Right lobe of liver (tissue), 6 donors: ENCODE measurements at regions not wholly inside any gene's neighbourhood (a gene's known extent, or its start where the extent isn't known, plus 50 kb on each side); places are given as distances from the start of the nearest gene placed in this dataset.

Experiments
- ATAC-seq, 4 donors: fragments of 200-7000 bp; cut with Tn5 transposase; one replicate each; pipeline ENCODE4 v1.9.1; 2020; ENCODE audit warnings: mild to moderate bottlenecking in 4 of 4, moderate library complexity in 4 of 4
- DNase-seq, 3 donors: peaks; one replicate each; pipeline ENCODE4 v3.0.0-alpha.2; 2020
- H3K27ac ChIP-seq, 3 donors: fragments of 200-600 bp; one replicate each; pipeline ENCODE4 v1.8.0; 2022
- H3K27me3 ChIP-seq, 2 donors: fragments of 200-600 bp; one replicate each; pipeline ENCODE4 v1.8.0; 2022
- H3K36me3 ChIP-seq, 4 donors: fragments of 200-600 bp; sonication (generic) in 1 of 4; one replicate each; pipeline versions ENCODE4 v1.5.1 to v1.8.0; 2017 to 2022; ENCODE audit warnings: control low read depth in 1 of 4
- H3K4me1 ChIP-seq, 4 donors: fragments of 200-600 bp; sonication (generic) in 1 of 4; one replicate each; pipeline versions ENCODE4 v1.5.1 to v1.8.0; 2017 to 2022; ENCODE audit warnings: control low read depth in 1 of 4
- H3K4me3 ChIP-seq, 3 donors: fragments of 200-600 bp; one replicate each; pipeline ENCODE4 v1.8.0; 2022
- H3K9me3 ChIP-seq, 4 donors: fragments of 200-600 bp; sonication (generic) in 1 of 4; one replicate each; pipeline versions ENCODE4 v1.5.1 to v1.8.0; 2017 to 2022; ENCODE audit warnings: control low read depth in 1 of 4
- POLR2A ChIP-seq: fragments of 450-650 bp; IDR thresholded peaks from one replicate; pipeline ENCODE4 v1.6.1; 2017; ENCODE audit warnings: antibody characterized with exemption, mild to moderate bottlenecking
- WGBS: methylation state at CpG from one replicate; pipeline ENCODE4 v1.1.6; 2018; ENCODE audit warnings: low coverage, low lambda C conversion rate; ENCODE audit not compliant: insufficient coverage; ENCODE audit errors: missing lambda C conversion rate; 5-methylcytosine and 5-hydroxymethylcytosine counted together
- intact Hi-C, 2 donors: fragments of 100-400 bp; cut with DNase I; formaldehyde crosslinking; loops; one replicate each; pipeline versions ENCODE4 v1.11.2 to v1.14.1; 2022
- TF ChIP-seq, protein P1 (sequence below), 4 donors: fragments of 200-600 bp in 3 of 4; fragments of 450-650 bp in 1 of 4; IDR thresholded peaks; one replicate each; pipeline versions ENCODE4 v1.5.1 to v1.8.0; 2016 to 2022; ENCODE audit warnings: antibody characterized with exemption in 4 of 4, mild to moderate bottlenecking in 2 of 4
- donor health status: DM: no; HTN: yes; CAD: no.
- donor health status: DM: no; HTN: no; CAD: no.
- donor health status: DM: no; HTN: no; CAD: no.
- donor health status: DM: no; HTN: yes; CAD: no.
- donor health status: DM: no; HTN: yes; CAD: no.

DNA sequence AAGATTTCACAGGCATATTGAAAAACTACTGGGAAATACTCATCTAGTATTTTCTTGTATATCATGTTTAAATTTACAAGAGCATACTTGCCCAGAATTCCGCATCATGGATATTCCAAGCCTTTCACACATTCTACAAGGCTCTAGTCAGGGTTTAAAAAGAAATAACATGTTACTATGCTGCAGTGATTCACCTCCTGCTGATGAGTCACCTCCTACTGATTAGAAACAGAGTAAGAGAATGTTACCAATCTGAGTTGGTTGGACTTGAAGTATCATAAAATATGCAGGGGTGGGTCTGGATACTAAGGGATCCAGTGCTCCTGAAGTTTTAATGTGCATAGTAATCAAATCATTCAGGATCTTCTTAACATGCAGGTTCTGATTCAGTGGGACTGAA is 192.0 kb upstream of the ANK2 start:
- Histone ChIP-seq H3K4me1 (no peaks in the 10 kb centered on the region), H3K27me3 (no peaks in the 10 kb centered on the region), H3K27ac (no peak overlapping the region), H3K36me3 (no peaks in the 10 kb centered on the region), H3K4me3 (no peak overlapping the region), H3K9me3 (no peaks in the 10 kb centered on the region)
- intact Hi-C loops, result loop anchor here in 1 of 2 donors (10.0 kb wide), 1 partner anchor 77 kb away; no protein-coding TSS in a partner anchor
- ATAC-seq, result no peak
- no peak for TF ChIP-seq POLR2A
- TF ChIP-seq, protein P1, sequence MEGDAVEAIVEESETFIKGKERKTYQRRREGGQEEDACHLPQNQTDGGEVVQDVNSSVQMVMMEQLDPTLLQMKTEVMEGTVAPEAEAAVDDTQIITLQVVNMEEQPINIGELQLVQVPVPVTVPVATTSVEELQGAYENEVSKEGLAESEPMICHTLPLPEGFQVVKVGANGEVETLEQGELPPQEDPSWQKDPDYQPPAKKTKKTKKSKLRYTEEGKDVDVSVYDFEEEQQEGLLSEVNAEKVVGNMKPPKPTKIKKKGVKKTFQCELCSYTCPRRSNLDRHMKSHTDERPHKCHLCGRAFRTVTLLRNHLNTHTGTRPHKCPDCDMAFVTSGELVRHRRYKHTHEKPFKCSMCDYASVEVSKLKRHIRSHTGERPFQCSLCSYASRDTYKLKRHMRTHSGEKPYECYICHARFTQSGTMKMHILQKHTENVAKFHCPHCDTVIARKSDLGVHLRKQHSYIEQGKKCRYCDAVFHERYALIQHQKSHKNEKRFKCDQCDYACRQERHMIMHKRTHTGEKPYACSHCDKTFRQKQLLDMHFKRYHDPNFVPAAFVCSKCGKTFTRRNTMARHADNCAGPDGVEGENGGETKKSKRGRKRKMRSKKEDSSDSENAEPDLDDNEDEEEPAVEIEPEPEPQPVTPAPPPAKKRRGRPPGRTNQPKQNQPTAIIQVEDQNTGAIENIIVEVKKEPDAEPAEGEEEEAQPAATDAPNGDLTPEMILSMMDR (IDR thresholded peaks at IDR 0.05), result no peak
- 79% methylated on average over 1 of the region's 1 CpG for WGBS
- no peak for DNase-seq

DNA sequence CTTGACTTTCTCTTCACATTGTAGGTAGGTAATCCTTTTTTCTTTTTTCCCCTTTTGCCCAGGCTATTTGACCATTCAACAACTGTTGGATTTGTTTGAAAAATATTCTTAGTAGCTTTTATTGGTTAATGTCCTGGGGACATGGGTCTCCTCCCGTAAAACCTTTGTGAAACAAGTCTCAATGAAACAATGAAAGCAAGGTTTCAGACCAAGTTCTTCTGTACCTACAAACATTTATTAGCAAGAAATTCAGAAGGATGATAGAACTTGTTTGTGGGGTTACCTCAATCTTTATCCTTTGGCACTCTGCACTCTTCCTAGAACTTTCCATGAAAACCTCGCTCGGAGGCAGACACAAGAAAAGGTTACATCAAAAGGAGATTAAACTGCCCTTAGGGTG is 190.7 kb upstream of the ANK2 start:
- DNase-seq (no peak), ATAC-seq (no peak)
- Histone ChIP-seq H3K4me3 (no peak overlapping the region), H3K27me3 (no peaks in the 10 kb centered on the region), H3K36me3 (no peaks in the 10 kb centered on the region), H3K27ac (no peak overlapping the region), H3K4me1 (no peaks in the 10 kb centered on the region), H3K9me3 (no peaks in the 10 kb centered on the region)
- intact Hi-C loops, result loop anchor here in 1 of 2 donors (10.0 kb wide), 1 partner anchor 76 kb away; no protein-coding TSS in a partner anchor
- TF ChIP-seq POLR2A, result no peak
- TF ChIP-seq, protein P1 (IDR thresholded peaks at IDR 0.05), result no peak
- 85% methylated on average over 3 of the region's 3 CpGs for WGBS

DNA sequence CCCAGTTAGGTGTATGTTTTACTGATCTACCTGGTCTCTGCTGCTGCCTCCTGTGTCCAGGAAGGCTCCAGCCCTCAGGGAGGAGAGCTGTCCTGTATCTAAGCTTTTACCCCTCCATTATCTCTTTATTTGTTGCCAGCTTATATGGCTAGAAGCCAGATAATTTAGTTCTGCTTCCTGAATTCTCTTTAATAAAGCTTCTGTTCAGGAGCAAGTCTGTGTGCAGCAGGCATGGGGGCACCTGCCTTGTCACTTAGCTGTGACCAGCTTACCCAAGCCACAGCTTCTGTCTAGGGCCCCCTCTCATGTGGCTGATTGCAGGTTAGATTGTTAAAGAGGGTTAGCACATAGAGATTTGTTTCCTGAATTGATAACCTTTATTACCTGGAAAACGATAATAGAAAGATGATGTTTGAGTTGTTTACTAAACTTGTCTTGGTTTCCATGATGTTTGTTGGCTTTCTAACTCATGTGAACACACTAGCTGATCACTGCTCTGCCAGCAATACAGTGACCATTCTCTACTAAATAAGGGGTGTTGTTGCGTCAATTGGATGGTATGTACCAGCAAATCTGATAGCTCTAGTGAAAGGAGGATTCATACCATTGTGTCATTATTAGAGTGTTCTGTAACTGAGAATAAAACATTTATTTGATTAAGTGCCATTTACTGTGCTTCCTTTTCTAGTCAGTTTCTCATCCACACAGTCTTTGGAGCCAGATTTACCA is 189.8 kb upstream of the ANK2 start:
- no peak overlapping the region for H3K4me3 ChIP-seq
- no peak for ATAC-seq
- intact Hi-C loops, result loop anchor here in 1 of 2 donors (10.0 kb wide), 1 partner anchor 75 kb away; no protein-coding TSS in a partner anchor
- no peak for TF ChIP-seq POLR2A
- TF ChIP-seq, protein P1 (IDR thresholded peaks at IDR 0.05), result no peak
- H3K9me3 ChIP-seq, result no peaks in the 10 kb centered on the region
- no peaks in the 10 kb centered on the region for H3K36me3 ChIP-seq
- no peak overlapping the region for H3K27ac ChIP-seq
- H3K4me1 ChIP-seq, result no peaks in the 10 kb centered on the region
- DNase-seq, result no peak
- H3K27me3 ChIP-seq, result no peaks in the 10 kb centered on the region
- 80% methylated on average over 2 of the region's 2 CpGs for WGBS

DNA sequence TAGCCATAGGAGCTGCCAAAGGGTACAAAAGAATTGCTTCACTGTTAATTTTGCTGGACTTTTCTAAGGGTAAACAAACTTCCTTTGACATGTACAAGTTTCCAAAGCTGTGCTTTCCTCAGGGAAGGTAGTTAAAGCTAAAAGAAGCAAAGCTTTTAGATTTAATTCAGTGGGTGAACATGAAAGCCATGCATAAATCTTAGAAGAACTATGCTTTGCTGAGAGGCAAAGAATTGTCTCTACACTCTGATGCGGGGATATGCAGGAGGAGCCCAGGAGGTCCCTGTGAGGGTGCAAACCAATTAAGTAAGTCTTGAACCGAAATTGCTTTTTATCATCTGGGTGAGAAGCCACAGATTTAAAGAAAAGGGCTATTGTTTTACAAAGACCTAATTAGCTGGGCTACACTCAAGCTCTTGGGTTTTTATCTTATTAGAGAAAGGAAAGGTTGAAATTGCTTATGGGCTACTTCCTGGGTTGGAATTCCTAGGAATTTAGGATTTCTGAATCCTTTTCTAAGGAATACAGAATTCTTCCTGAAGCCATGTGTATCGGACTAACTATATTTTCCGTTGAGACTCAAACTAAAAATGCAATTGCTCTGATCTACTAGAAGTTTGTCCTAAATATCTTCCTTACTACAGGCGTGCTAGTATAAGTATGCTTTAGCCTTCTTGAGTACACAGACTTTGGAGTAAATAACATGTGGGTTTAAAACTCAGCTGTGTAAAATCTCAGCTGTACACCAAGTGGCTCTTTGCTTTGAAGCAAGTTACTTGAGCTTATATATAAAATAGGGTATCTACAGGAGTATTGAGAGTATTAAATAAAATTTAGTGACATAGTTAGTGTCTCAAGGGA is 188.4 kb upstream of the ANK2 start:
- ATAC-seq (no peak), DNase-seq (no peak)
- intact Hi-C loops, result no loop called here
- Histone ChIP-seq H3K36me3 (no peaks in the 10 kb centered on the region), H3K27ac (no peak overlapping the region), H3K4me3 (no peak overlapping the region), H3K4me1 (no peaks in the 10 kb centered on the region), H3K9me3 (no peaks in the 10 kb centered on the region), H3K27me3 (no peaks in the 10 kb centered on the region)
- WGBS, result 52% methylated on average over 5 of the region's 5 CpGs
- TF ChIP-seq POLR2A, result no peak
- TF ChIP-seq, protein P1 (IDR thresholded peaks at IDR 0.05), result no peak
